ENCODE measurements at regions not wholly inside any gene's neighbourhood (a gene's known extent, or its start where the extent isn't known, plus 50 kb on each side); places are given as distances from the start of the nearest gene placed in this dataset.
"Not testable (repeated sequence)": the region's sequence is repeated elsewhere in the genome, so short reads cannot be mapped to it uniquely, and the experiment has no call there.

DNA sequence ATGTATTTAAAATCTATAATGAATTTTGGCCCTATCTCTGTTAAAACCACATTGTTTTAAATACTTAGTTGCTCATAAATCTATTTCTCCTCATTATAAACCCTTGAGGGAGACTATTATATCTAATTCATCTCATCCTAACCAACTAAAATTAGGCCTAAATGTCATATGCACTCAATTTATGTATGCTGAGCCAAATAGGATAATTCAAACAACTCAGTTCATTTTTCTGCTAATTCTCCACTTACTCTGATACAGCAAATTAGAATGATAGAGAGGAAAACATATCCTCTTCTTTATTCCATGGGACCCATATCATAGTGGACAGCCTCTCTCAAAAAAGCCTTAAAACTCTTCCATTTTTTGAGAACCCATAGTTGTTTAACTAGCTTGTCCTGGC is 80.3 kb upstream of the TET2 start:
- TF ChIP-seq, protein P1, sequence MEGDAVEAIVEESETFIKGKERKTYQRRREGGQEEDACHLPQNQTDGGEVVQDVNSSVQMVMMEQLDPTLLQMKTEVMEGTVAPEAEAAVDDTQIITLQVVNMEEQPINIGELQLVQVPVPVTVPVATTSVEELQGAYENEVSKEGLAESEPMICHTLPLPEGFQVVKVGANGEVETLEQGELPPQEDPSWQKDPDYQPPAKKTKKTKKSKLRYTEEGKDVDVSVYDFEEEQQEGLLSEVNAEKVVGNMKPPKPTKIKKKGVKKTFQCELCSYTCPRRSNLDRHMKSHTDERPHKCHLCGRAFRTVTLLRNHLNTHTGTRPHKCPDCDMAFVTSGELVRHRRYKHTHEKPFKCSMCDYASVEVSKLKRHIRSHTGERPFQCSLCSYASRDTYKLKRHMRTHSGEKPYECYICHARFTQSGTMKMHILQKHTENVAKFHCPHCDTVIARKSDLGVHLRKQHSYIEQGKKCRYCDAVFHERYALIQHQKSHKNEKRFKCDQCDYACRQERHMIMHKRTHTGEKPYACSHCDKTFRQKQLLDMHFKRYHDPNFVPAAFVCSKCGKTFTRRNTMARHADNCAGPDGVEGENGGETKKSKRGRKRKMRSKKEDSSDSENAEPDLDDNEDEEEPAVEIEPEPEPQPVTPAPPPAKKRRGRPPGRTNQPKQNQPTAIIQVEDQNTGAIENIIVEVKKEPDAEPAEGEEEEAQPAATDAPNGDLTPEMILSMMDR (IDR thresholded peaks at IDR 0.05; ENCODE audit: insufficient read depth, low read length, poor library complexity, severe bottlenecking), result no peak
- no peak for DNase-seq (ENCODE audit: extremely low read depth, insufficient read length)
- no peaks in the 10 kb centered on the region for H3K27me3 ChIP-seq (replicated peaks; ENCODE audit: control insufficient read depth, insufficient read depth, low read length)
- H3K36me3 ChIP-seq (ENCODE audit: control insufficient read depth, insufficient read depth, low read length), result no peaks in the 10 kb centered on the region
- H3K4me3 ChIP-seq (replicated peaks; ENCODE audit: low read depth, low read length), result no peak overlapping the region

DNA sequence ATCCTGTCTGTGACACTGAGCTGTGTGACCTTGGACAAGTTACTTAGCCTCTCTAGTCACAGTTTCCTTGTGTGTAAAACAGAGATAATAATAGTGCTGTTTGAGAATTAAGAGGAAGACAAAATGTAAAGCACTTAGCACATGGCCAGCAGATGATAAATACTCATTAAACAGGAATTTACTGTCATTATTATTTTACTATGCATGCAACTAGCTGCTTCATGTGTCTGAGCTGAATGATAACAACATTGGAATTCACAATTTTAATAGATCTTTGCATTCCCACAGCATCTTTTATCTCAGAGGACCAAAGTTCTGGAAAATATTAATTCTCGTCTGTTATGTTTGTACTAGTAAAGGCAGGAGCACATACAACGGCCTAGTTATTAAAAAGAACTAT is 79.2 kb upstream of the TET2 start:
- Histone ChIP-seq H3K27me3 (replicated peaks; ENCODE audit: control insufficient read depth, insufficient read depth, low read length) (no peaks in the 10 kb centered on the region), H3K36me3 (ENCODE audit: control insufficient read depth, insufficient read depth, low read length) (no peaks in the 10 kb centered on the region), H3K4me3 (replicated peaks; ENCODE audit: low read depth, low read length) (no peak overlapping the region)
- DNase-seq (ENCODE audit: extremely low read depth, insufficient read length), result no peak
- TF ChIP-seq, protein P1 (IDR thresholded peaks at IDR 0.05; ENCODE audit: insufficient read depth, low read length, poor library complexity, severe bottlenecking), result no peak

DNA sequence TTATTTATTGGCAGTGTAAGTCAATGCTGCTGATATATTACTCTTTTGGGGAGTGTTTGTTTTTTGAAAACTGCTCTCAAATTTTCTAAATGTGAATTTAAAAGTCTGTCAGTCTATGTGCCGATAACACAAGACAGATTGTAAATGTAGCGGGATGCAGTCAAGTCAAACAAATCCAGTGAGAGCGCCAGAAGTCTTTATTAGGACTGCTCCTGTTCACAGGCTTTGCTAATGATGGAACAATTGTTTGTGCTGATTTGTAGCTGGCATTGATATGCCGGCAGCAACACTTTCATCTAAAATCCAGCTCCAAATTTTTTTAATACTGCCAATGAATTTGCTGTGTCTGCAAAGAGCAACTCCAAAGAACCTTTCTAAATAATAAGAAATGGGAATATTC is 78.7 kb upstream of the TET2 start:
- Histone ChIP-seq H3K4me3 (replicated peaks; ENCODE audit: low read depth, low read length) (no peak overlapping the region), H3K36me3 (ENCODE audit: control insufficient read depth, insufficient read depth, low read length) (no peaks in the 10 kb centered on the region), H3K27me3 (replicated peaks; ENCODE audit: control insufficient read depth, insufficient read depth, low read length) (no peaks in the 10 kb centered on the region)
- no peak for DNase-seq (ENCODE audit: extremely low read depth, insufficient read length)
- TF ChIP-seq, protein P1 (IDR thresholded peaks at IDR 0.05; ENCODE audit: insufficient read depth, low read length, poor library complexity, severe bottlenecking), result no peak

DNA sequence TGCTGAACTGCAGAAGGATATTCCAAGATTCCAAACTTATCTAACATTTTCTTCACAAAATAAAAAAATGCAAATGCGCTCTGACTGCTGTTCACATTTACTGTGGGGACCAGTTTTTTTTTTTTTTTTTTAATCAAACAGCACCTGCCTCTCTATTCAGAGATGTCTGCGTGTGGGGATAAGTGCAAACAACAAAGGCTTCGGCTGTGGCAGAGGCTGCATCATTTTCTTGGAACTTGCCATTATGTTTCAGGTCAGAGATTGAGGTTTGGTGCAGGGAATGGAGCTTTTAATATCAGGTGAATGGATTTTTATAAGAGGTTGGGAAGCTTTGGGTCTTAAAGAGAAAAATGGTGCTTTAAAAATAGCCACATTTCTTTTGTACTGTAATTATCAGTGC is 78.2 kb upstream of the TET2 start:
- TF ChIP-seq, protein P1 (IDR thresholded peaks at IDR 0.05; ENCODE audit: insufficient read depth, low read length, poor library complexity, severe bottlenecking), result no peak
- no peak overlapping the region for H3K4me3 ChIP-seq (replicated peaks; ENCODE audit: low read depth, low read length)
- no peaks in the 10 kb centered on the region for H3K36me3 ChIP-seq (ENCODE audit: control insufficient read depth, insufficient read depth, low read length)
- no peak for DNase-seq (ENCODE audit: extremely low read depth, insufficient read length)
- H3K27me3 ChIP-seq (replicated peaks; ENCODE audit: control insufficient read depth, insufficient read depth, low read length), result no peaks in the 10 kb centered on the region

DNA sequence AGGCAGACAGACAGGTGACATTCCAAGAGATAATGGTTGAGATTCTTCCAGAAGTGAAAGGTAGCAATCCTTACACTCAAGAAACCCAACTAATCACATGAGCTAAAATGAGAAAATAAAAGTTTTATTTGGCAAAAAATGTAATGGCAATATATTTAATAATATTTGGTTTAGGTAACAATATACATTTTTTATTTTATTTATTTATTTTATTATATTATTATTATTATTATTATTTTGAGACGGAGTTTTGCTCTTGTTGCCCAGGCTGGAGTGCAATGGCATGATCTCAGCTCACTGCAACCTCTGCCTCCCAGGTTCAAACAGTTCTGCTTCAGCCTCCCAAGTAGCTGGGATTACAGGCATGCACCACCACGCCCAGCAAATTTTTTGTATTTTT is 74.6 kb upstream of the TET2 start:
- not testable (repeated sequence) for H3K36me3 ChIP-seq (ENCODE audit: control insufficient read depth, insufficient read depth, low read length); DNase-seq (ENCODE audit: extremely low read depth, insufficient read length); H3K27me3 ChIP-seq (replicated peaks; ENCODE audit: control insufficient read depth, insufficient read depth, low read length); H3K4me3 ChIP-seq (replicated peaks; ENCODE audit: low read depth, low read length)

DNA sequence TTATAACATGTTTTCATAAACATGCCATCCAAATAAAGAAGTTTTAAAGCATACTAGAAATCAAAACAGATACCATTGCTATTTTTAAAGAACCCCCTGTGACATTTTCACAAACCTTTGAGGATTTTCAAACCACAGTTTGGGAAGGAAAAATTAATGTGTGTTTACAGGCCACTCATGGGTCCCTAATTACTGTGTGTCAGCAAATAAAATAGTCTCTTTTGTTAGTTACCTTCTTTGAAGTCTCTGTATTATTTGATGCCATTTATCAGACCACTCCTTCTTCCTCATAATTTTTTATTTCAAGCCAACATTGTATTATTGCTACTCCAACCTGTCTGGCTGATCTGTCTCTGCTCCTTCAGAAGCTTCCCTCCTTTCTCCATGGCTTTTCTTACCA is 72.6 kb upstream of the TET2 start:
- no peak for DNase-seq (ENCODE audit: extremely low read depth, insufficient read length)
- no peak overlapping the region for H3K4me3 ChIP-seq (replicated peaks; ENCODE audit: low read depth, low read length)
- H3K27me3 ChIP-seq (replicated peaks; ENCODE audit: control insufficient read depth, insufficient read depth, low read length), result no peaks in the 10 kb centered on the region
- H3K36me3 ChIP-seq (ENCODE audit: control insufficient read depth, insufficient read depth, low read length), result no peaks in the 10 kb centered on the region
- TF ChIP-seq, protein P1 (IDR thresholded peaks at IDR 0.05; ENCODE audit: insufficient read depth, low read length, poor library complexity, severe bottlenecking), result no peak

Data from GM06990 (cell line).